Esophagus muscularis mucosa (tissue), 4 donors: ENCODE measurements at regions not wholly inside any gene's neighbourhood (a gene's known extent, or its start where the extent isn't known, plus 50 kb on each side); places are given as distances from the start of the nearest gene placed in this dataset.

Experiments
- DNase-seq: peaks from one replicate; pipeline ENCODE4 v3.0.0-alpha.2; 2017; ENCODE audit errors: extremely low spot score
- H3K27ac ChIP-seq, 4 donors: fragments of 200-600 bp; sonication (generic); replicated peaks in 1 of 4; 1 replicate in 3 of 4; 2 replicates in 1 of 4; pipeline ENCODE4 v1.5.1; 2016 to 2019; ENCODE audit warnings: mild to moderate bottlenecking in 1 of 4
- H3K27me3 ChIP-seq, 4 donors: fragments of 200-600 bp; sonication (generic); one replicate each; pipeline versions ENCODE4 v1.5.1 to v1.6.0; 2016 to 2019
- H3K36me3 ChIP-seq, 4 donors: fragments of 200-600 bp; sonication (generic); one replicate each; pipeline ENCODE4 v1.5.1; 2016 to 2019
- H3K4me1 ChIP-seq, 4 donors: fragments of 200-600 bp; sonication (generic); one replicate each; pipeline ENCODE4 v1.5.1; 2016 to 2019
- H3K4me3 ChIP-seq, 4 donors: fragments of 200-600 bp; sonication (generic); 1 replicate in 2 of 4; 2 replicates in 2 of 4; pipeline ENCODE4 v1.5.1; 2016 to 2019; ENCODE audit warnings: mild to moderate bottlenecking in 4 of 4, moderate library complexity in 1 of 4
- H3K9me3 ChIP-seq, 4 donors: fragments of 200-600 bp; sonication (generic); 1 replicate in 3 of 4; 2 replicates in 1 of 4; pipeline ENCODE4 v1.5.1; 2016 to 2019
- CTCF ChIP-seq, 3 experiments: fragments of 200-600 bp in 2 of 3; fragments of 450-650 bp in 1 of 3; sonication (generic) in 2 of 3; IDR thresholded peaks; one replicate each; pipeline ENCODE4 v1.5.1; 2017 to 2019; ENCODE audit warnings: antibody characterized with exemption in 3 of 3, mild to moderate bottlenecking in 2 of 3, moderate library complexity in 1 of 3
- EP300 ChIP-seq: sonication (generic); formaldehyde crosslinking; IDR thresholded peaks from one replicate; pipeline ENCODE4 v1.6.1; 2017; ENCODE audit warnings: antibody characterized with exemption
- POLR2A ChIP-seq: fragments of 450-650 bp; IDR thresholded peaks from one replicate; pipeline ENCODE4 v1.6.1; 2017; ENCODE audit warnings: antibody characterized with exemption, moderate library complexity, mild to moderate bottlenecking, low read depth
- POLR2AphosphoS5 ChIP-seq, 2 donors: sonication (generic); formaldehyde crosslinking; IDR thresholded peaks; one replicate each; pipeline ENCODE4 v1.6.1; 2017; ENCODE audit warnings: antibody characterized with exemption in 2 of 2
- WGBS: methylation state at CpG from one replicate; pipeline ENCODE4 v1.1.5; 2018; 5-methylcytosine and 5-hydroxymethylcytosine counted together
- intact Hi-C: fragments of 100-400 bp; cut with DNase I; formaldehyde crosslinking; loops from one replicate; pipeline ENCODE4 v1.15.1; 2023

GRCh38 chr5:3323144-3323543 lies 272.5 kb upstream of the IRX1 start:
- intact Hi-C loops: no loop called here
- H3K36me3 ChIP-seq: no peaks in the 10 kb centered on the region
- TF ChIP-seq EP300 (no peak), POLR2AphosphoS5 (IDR thresholded peaks at IDR 0.05) (no peak), POLR2A (no peak), CTCF (IDR thresholded peaks at IDR 0.05) (no peak)
- H3K9me3 ChIP-seq: peaks cover 0 to 1% (median 0%) of the 10 kb centered on the region in 4 donors
- no peak overlapping the region for H3K27ac ChIP-seq
- H3K4me3 ChIP-seq: no peak overlapping the region
- H3K4me1 ChIP-seq: no peaks in the 10 kb centered on the region
- 91% methylated on average over 3 of the region's 3 CpGs for WGBS
- DNase-seq: no peak
- H3K27me3 ChIP-seq: peaks cover 0 to 17% (median 0%) of the 10 kb centered on the region in 4 donors

GRCh38 chr5:3322642-3323041 lies 273.0 kb upstream of the IRX1 start:
- intact Hi-C loops: no loop called here
- TF ChIP-seq POLR2A (no peak), POLR2AphosphoS5 (IDR thresholded peaks at IDR 0.05) (no peak), CTCF (IDR thresholded peaks at IDR 0.05) (no peak), EP300 (no peak)
- H3K9me3 ChIP-seq: no peaks in the 10 kb centered on the region
- peaks cover 0 to 17% (median 0%) of the 10 kb centered on the region in 4 donors for H3K27me3 ChIP-seq
- no peaks in the 10 kb centered on the region for H3K36me3 ChIP-seq
- no peak overlapping the region for H3K27ac ChIP-seq
- WGBS: 94% methylated on average over 3 of the region's 3 CpGs
- no peak overlapping the region for H3K4me3 ChIP-seq
- H3K4me1 ChIP-seq: no peaks in the 10 kb centered on the region
- DNase-seq: no peak

GRCh38 chr5:3321923-3322322 lies 273.7 kb upstream of the IRX1 start:
- H3K4me3 ChIP-seq: no peak overlapping the region
- intact Hi-C loops: no loop called here
- DNase-seq: no peak
- 95% methylated on average over 7 of the region's 10 CpGs for WGBS
- no peaks in the 10 kb centered on the region for H3K4me1 ChIP-seq
- peaks cover 0 to 17% (median 0%) of the 10 kb centered on the region in 4 donors for H3K27me3 ChIP-seq
- no peaks in the 10 kb centered on the region for H3K9me3 ChIP-seq
- no peak overlapping the region for H3K27ac ChIP-seq
- no peak for TF ChIP-seq POLR2AphosphoS5 (IDR thresholded peaks at IDR 0.05)
- no peak for TF ChIP-seq EP300
- TF ChIP-seq CTCF (IDR thresholded peaks at IDR 0.05): no peak
- TF ChIP-seq POLR2A: no peak
- H3K36me3 ChIP-seq: no peaks in the 10 kb centered on the region

GRCh38 chr5:3321119-3321760 lies 274.4 kb upstream of the IRX1 start:
- no peak for DNase-seq
- Histone ChIP-seq H3K4me1 (no peaks in the 10 kb centered on the region), H3K27ac (no peak overlapping the region), H3K27me3 (peaks cover 0 to 17% (median 0%) of the 10 kb centered on the region in 4 donors), H3K9me3 (no peaks in the 10 kb centered on the region), H3K4me3 (no peak overlapping the region), H3K36me3 (no peaks in the 10 kb centered on the region)
- TF ChIP-seq POLR2A (no peak), EP300 (no peak), CTCF (IDR thresholded peaks at IDR 0.05) (no peak)
- WGBS: 58% methylated on average over 11 of the region's 11 CpGs
- intact Hi-C loops: no loop called here
